GM12872 (cell line): ENCODE measurements at regions not wholly inside any gene's neighbourhood (a gene's known extent, or its start where the extent isn't known, plus 50 kb on each side); places are given as distances from the start of the nearest gene placed in this dataset.

Source experiments
- TF ChIP-seq, protein P1 (sequence below): IDR thresholded peaks from 3 replicates; pipeline ENCODE4 v1.5.1; 2011; ENCODE audit warnings: low read depth, mild to moderate bottlenecking, low read length, moderate library complexity; ENCODE audit not compliant: insufficient read depth

DNA sequence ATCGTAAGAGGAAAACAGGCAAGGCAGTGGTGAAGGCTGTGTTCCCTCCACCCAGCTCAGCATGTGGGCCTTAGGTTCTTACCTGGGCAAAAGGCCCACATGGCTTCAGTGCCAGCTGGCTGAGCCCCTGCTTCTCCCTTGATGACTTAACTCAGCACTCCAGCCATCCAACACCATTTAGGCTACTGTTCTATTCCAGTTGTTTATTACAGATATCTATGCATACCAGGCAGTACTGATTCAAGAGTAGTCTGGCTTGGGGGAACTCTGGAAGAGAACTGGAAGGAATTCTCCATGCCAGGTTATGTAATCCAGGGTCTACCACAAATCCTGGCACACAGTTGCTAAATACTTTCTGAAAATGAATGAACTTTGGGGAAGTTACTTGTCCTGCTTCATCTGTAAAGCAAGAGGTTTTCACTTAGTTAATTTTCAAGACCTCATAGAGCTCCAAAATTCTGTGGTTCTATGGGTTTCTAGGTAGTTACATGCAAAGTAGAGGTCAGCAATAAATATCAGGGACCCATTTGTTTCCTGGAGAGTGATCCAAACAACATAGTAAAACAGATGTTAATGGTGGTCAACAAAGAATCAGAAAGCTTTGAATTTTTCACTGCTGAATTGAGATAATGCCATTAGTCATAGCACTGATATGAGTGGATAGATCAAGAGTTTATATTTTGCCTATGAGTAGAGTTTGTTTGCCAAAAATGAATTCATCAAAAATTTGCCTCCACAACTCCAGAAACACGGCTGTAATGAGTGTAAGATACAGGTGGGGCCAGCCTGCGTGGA is 88.2 kb upstream of the OSMR start:
- TF ChIP-seq, protein P1, sequence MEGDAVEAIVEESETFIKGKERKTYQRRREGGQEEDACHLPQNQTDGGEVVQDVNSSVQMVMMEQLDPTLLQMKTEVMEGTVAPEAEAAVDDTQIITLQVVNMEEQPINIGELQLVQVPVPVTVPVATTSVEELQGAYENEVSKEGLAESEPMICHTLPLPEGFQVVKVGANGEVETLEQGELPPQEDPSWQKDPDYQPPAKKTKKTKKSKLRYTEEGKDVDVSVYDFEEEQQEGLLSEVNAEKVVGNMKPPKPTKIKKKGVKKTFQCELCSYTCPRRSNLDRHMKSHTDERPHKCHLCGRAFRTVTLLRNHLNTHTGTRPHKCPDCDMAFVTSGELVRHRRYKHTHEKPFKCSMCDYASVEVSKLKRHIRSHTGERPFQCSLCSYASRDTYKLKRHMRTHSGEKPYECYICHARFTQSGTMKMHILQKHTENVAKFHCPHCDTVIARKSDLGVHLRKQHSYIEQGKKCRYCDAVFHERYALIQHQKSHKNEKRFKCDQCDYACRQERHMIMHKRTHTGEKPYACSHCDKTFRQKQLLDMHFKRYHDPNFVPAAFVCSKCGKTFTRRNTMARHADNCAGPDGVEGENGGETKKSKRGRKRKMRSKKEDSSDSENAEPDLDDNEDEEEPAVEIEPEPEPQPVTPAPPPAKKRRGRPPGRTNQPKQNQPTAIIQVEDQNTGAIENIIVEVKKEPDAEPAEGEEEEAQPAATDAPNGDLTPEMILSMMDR, result no peak

DNA sequence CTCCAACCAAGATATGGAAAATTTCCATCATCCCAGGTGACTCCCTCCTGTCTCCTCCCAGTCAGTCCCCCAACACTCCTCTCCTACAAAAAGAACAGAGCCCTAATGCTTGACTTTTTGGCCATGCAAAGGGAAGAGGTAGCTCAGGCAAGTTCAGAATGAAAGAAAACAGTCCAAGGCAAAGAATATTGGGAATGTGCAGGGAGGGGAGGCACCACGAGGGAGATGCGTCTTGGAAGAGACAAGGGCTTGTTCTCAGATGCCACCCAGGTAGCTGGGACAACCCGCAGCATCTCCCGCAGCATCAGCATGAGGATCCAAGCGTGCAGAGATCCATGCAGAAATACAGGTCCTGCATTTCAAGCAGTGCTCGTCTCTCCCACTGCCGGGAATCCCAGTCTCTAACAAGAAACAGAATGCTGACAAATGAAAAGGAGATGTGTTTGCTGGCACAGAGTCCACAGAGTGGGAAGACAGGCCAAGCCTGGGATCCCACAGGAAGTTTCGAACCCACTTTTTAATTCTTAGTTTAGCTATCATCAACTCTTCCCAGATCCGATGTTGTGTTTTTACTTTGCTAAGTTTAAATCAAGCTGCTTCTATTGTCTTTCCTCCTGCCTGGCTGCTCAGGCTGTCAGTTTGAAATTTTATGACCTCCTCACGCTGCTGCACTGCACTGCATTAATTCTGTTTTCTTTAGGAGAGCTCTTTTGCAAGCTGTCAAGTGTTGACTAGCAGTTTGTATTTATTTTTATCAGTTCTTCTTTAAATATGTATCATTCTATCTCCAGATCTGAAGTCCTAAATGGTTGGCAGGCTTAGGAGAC is 86.8 kb upstream of the OSMR start:
- TF ChIP-seq, protein P1, result no peak

DNA sequence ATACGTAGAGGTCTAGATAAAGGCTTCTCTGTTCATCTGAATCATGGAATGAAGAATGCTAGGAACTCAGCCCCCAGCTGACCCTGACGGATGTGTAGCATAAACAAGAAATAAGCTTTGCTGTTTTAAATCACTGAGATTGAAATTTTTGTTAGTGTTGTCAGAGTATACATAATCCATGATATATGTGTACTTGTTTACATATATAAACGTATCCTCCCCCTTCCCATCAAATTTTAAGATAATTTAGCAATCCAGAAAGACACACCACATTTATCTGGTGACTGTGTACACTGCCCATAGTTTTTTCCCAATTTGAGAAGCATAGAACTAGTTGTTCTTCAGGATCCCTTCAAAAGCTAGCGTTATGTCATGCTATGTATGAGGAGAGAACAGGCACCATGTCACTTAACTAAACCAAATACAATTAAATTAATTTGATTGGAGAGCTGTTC is 80.8 kb upstream of the OSMR start:
- TF ChIP-seq, protein P1, result no peak

DNA sequence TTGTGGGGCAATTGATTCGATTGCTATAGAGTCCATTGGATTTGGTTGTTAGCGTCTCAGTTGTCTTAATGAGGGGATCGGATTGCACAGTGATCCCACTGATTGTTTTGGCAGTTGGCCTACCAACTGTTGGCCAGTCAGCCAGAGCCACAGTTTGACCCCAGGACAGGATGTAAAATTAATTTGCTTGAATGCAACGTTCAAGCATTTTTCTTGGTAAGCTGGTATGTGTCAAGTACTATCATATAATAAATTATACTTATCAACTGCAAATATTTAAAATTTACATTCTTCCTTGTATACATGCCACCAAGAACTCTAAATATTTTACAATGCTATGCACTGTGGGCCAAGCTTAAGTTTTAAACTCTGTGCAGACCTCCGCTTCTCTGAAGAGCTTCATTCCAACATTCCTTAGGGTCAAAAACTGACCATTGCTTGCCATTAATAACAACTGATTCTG is 80.4 kb upstream of the OSMR start:
- TF ChIP-seq, protein P1, result no peak

DNA sequence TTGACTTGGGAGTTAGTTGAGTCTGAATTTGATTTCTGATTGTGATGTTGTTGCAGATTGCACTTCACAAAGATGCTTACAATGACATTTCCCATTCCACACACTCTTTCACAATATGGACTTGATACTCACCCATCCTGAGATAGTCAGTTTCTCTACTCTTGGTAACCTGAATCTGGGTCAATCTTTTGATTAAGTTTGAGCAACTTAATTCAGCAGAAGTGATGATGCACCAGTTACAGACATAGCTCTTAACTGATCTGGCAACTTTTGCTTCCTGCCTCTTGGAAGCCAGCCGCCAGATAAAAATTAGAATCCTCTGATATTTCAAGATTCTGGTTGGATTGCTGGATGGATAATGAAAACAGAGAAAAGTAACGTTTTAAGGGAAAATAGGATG is 79.7 kb upstream of the OSMR start:
- TF ChIP-seq, protein P1, result no peak

DNA sequence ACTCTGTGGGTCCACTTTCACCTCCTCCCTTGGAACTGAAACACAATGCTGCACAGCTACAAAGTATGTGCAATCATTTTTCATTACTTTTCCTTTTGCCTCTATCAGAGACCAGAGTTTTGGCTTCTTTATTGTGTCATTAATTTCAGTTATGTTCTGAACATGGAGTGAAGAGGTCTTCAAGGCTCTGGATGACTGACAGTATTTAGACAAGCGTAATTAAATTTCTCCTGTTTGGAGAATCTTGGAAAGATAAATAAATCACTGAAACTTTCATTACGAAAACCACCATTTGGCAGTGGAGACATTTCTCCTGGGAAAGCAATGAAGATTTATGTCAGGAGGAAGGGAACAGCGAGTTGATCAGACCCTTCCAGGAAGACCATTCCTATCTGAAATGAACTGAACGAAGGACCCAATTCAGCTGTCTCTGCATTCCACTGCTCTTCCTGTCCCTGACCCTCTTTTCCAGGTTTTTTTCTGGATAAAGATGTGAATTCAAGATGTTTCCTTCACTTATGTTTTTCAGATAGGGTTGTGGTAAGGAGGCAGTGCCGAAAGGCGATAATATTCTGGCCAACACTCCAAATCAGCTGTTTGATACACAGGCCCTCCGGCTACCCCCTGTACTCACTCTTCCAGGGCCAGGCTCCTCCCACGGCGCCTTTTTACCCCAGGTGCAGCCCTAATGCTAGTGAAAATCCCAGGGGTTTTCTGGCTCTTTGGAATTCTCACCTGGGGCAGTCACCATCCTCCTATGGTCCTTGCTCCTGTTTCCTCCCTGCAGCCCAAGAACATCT is 77.2 kb upstream of the OSMR start:
- TF ChIP-seq, protein P1, result no peak

DNA sequence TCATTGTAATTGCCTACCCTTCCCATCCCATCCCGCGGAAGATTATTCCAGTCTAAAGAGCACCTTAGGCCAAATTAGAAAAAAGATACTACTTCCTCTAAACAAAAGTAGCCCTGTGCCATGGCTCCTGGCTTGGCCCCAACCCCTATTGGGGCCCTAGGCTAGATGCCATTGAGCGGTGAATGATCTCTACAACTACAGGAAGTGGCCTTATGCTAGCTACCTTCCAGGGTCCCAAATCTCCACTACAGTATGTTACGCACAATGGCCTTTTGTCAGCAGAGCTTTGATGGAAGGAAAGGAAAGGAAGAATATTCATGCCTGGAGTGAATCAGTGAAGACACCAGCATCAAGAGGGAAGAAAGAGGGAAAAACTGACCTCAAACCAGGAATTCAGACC is 73.3 kb upstream of the OSMR start:
- TF ChIP-seq, protein P1, result no peak
